ENCODE measurements at regions not wholly inside any gene's neighbourhood (a gene's known extent, or its start where the extent isn't known, plus 50 kb on each side); places are given as distances from the start of the nearest gene placed in this dataset.

- no peak overlapping the region for H3K27ac Mint-ChIP-seq
- H3K4me1 Mint-ChIP-seq: peaks cover 16% of the 10 kb centered on the region
- H3K36me3 Mint-ChIP-seq (ENCODE audit: low read depth): no peaks in the 10 kb centered on the region
- no peak overlapping the region for H3K4me3 Mint-ChIP-seq
- H3K27me3 Mint-ChIP-seq: peaks cover 13% of the 10 kb centered on the region
- intact Hi-C loops (cut with micrococcal nuclease): no loop called here
- DNase-seq: no peak
- H3K9me3 Mint-ChIP-seq: peaks cover 7% of the 10 kb centered on the region
These were observed 253.3 kb downstream of the AEBP2 start for GRCh38 chr12:19692566-19692965.

GRCh38 chr12:19694627-19695026 lies 255.3 kb downstream of the AEBP2 start:
- peaks cover 17% of the 10 kb centered on the region for H3K9me3 Mint-ChIP-seq
- intact Hi-C loops (cut with micrococcal nuclease): loop anchor here (2.0 kb wide), 1 partner anchor 16 kb away; no protein-coding TSS in a partner anchor
- H3K27ac Mint-ChIP-seq: peak overlapping the region; percentile 5

DNA sequence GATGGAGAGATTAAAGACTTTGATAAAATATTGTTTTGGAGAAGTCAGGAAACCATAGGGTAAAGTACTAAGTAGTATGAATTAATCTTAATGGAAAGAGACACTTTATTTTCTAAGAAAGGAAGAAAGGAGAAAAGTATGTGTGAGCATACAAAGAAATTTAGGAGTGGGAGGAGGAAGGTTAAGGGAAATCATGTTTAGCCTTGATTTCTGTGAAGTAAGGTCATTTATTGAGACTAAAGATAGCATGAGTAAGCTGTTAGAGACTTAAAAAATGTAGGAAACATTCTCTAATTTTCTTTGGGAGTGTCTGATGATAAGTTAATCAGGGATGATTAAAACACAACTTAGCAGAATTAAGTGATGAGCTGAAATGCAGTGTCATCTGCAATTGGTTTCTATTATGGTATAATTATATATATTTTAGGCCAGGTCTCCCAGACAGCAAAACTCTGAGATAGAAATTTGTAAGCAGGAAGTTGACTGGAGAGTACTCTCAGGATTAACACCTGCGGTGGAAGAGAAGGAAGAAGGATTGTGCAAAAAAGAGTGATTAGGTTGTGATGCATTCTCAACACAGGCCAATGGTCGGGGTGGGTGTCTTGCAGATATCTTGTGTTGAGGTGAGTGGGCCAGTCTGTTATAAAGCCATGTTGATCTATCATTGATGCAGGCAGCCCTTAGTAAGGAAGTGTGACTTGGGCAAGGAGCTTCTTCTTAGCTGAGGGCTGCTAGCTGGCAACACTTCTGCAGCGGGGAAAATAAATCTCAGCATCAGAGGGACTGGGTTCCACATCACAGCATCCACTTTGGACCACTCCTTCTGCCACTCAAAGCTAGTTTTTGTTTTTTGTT lies 256.2 kb downstream of the AEBP2 start:
- Mint-ChIP-seq H3K36me3 (ENCODE audit: low read depth) (no peaks in the 10 kb centered on the region), H3K27ac (no peak overlapping the region), H3K9me3 (peaks cover 20% of the 10 kb centered on the region), H3K27me3 (peaks cover 8% of the 10 kb centered on the region), H3K4me3 (peak overlapping the region; percentile 14), H3K4me1 (peaks cover 16% of the 10 kb centered on the region)
- intact Hi-C loops (cut with micrococcal nuclease): loop anchor here (2.0 kb wide), 1 partner anchor 17 kb away; no protein-coding TSS in a partner anchor
- DNase-seq: no peak

More at GRCh38 chr12:19694627-19695026, 255.3 kb downstream of the AEBP2 start:
- DNase-seq: no peak
- Mint-ChIP-seq H3K27me3 (peaks cover 10% of the 10 kb centered on the region), H3K4me1 (peaks cover 16% of the 10 kb centered on the region), H3K4me3 (no peak overlapping the region), H3K36me3 (ENCODE audit: low read depth) (no peaks in the 10 kb centered on the region)

GRCh38 chr12:19700969-19701368 lies 261.7 kb downstream of the AEBP2 start:
- Mint-ChIP-seq H3K27me3 (peaks cover 3% of the 10 kb centered on the region), H3K4me1 (peaks cover 2% of the 10 kb centered on the region), H3K36me3 (ENCODE audit: low read depth) (no peaks in the 10 kb centered on the region), H3K4me3 (no peak overlapping the region), H3K27ac (no peak overlapping the region), H3K9me3 (peaks cover 29% of the 10 kb centered on the region)
- intact Hi-C loops (cut with micrococcal nuclease): no loop called here
- no peak for DNase-seq

DNA sequence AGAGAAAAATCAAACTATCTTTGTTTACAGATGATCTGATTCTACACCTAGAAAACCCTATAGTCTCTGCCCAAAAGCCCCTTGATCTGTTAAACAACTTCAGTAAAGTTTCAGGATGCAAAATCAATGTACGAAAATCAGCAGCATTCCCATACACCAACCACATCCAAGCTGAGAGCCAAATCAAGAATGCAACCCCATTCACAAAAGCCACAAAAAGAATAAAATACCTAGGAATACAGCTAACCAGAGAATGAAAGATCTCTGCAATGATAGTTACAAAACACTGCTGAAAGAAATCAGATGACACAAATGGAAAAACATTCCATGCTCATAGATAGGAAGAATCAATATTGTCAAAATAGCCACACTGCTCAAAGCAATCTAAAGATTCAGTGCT lies 265.7 kb downstream of the AEBP2 start:
- Mint-ChIP-seq H3K4me3 (no peak overlapping the region), H3K9me3 (peaks cover 29% of the 10 kb centered on the region), H3K36me3 (ENCODE audit: low read depth) (no peaks in the 10 kb centered on the region), H3K27ac (no peak overlapping the region), H3K4me1 (no peaks in the 10 kb centered on the region), H3K27me3 (peaks cover 3% of the 10 kb centered on the region)
- DNase-seq: no peak
- intact Hi-C loops (cut with micrococcal nuclease): no loop called here

- no peak overlapping the region for H3K27ac Mint-ChIP-seq
- peaks cover 2% of the 10 kb centered on the region for H3K4me1 Mint-ChIP-seq
- intact Hi-C loops (cut with micrococcal nuclease): no loop called here
- H3K4me3 Mint-ChIP-seq: no peak overlapping the region
- no peaks in the 10 kb centered on the region for H3K36me3 Mint-ChIP-seq (ENCODE audit: low read depth)
- peaks cover 35% of the 10 kb centered on the region for H3K9me3 Mint-ChIP-seq
- DNase-seq: no peak
- H3K27me3 Mint-ChIP-seq: peaks cover 3% of the 10 kb centered on the region
These were observed 267.6 kb downstream of the AEBP2 start for GRCh38 chr12:19706936-19707335.

GRCh38 chr12:19707948-19708409 lies 268.7 kb downstream of the AEBP2 start:
- Mint-ChIP-seq H3K4me1 (peaks cover 3% of the 10 kb centered on the region), H3K27me3 (peaks cover under 1% of the 10 kb centered on the region), H3K27ac (no peak overlapping the region), H3K9me3 (peaks cover 37% of the 10 kb centered on the region), H3K4me3 (no peak overlapping the region), H3K36me3 (ENCODE audit: low read depth) (no peaks in the 10 kb centered on the region)
- no peak for DNase-seq
- intact Hi-C loops (cut with micrococcal nuclease): no loop called here

GRCh38 chr12:19709889-19710288 lies 270.6 kb downstream of the AEBP2 start:
- Mint-ChIP-seq H3K4me1 (peaks cover 3% of the 10 kb centered on the region), H3K36me3 (ENCODE audit: low read depth) (no peaks in the 10 kb centered on the region), H3K27ac (no peak overlapping the region), H3K27me3 (no peaks in the 10 kb centered on the region), H3K4me3 (no peak overlapping the region), H3K9me3 (peaks cover 28% of the 10 kb centered on the region)
- intact Hi-C loops (cut with micrococcal nuclease): no loop called here
- no peak for DNase-seq

DNA sequence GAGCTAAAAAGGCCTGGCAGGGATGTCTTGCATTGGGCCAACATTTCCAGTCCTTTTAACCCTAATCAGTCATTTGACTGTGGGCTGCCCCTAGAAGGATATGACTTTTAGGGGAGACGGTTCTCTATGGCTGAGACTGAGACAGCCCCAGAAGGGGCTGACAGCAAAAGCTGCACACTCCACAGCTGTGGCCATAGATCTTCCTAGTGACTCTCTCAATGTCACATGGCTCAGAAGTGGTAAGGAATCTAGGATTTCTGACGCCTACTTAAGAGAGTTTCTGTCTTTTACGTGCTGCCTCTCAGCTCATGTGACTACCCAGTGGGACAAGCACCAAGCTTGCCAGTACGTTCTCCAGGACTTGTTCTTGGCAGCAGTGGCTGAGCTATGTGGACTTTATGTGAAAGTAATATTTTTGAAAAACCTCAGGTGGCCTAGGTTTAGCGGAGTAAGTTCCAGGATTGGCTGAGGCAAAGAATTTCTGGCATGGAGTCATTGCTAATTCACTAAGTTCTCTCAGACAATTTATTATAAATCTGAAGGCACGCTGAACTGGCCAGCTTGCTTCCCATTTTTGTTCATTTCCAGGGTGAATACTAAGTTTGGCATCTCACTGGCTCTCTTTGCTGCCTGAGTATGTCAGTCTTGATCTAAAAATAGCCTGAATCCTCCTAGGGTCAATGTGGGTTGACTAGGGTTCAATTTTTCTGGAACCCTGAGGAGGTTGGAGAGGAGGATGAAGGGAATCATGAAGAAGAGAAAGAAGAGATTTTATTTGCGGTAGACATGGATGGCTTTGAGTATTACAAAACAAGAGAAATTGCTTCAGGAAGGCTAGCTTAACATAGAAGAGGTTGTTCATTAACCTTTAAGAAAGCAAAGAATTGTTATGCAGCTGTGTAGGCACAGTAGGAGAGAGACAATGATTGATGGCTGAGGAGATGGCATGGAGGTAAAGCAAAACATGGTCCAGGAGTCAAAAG lies 271.8 kb downstream of the AEBP2 start:
- no peaks in the 10 kb centered on the region for H3K27me3 Mint-ChIP-seq
- no peak overlapping the region for H3K27ac Mint-ChIP-seq
- H3K4me3 Mint-ChIP-seq: no peak overlapping the region
- peaks cover 3% of the 10 kb centered on the region for H3K4me1 Mint-ChIP-seq
- DNase-seq: no peak
- intact Hi-C loops (cut with micrococcal nuclease): no loop called here
- H3K36me3 Mint-ChIP-seq (ENCODE audit: low read depth): no peaks in the 10 kb centered on the region
- peaks cover 25% of the 10 kb centered on the region for H3K9me3 Mint-ChIP-seq

DNA sequence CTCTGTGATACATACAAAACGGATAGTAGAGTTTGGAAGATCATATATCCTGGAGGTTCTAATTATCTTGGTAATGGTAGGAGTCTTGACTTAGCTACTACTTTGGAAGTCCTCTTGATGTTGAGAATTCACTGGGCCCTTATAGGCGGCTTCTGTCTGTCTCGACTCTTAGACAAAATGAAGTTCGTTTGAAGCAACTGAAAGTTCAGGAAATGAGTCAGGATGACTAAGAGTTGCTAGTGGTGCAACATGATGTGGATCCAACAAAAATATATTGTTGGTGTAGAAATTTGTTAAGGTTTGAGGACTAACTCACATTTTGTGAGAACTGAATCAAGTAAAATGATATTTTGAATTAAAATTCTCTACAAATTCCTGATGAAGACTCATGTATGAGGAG lies 272.7 kb downstream of the AEBP2 start:
- intact Hi-C loops (cut with micrococcal nuclease): no loop called here
- peaks cover 20% of the 10 kb centered on the region for H3K9me3 Mint-ChIP-seq
- no peak overlapping the region for H3K27ac Mint-ChIP-seq
- H3K27me3 Mint-ChIP-seq: no peaks in the 10 kb centered on the region
- H3K4me3 Mint-ChIP-seq: no peak overlapping the region
- no peaks in the 10 kb centered on the region for H3K36me3 Mint-ChIP-seq (ENCODE audit: low read depth)
- no peak for DNase-seq
- peaks cover 3% of the 10 kb centered on the region for H3K4me1 Mint-ChIP-seq

GRCh38 chr12:19718401-19718800 lies 279.1 kb downstream of the AEBP2 start:
- intact Hi-C loops (cut with micrococcal nuclease): no loop called here
- H3K36me3 Mint-ChIP-seq (ENCODE audit: low read depth): no peaks in the 10 kb centered on the region
- H3K27ac Mint-ChIP-seq: no peak overlapping the region
- no peaks in the 10 kb centered on the region for H3K27me3 Mint-ChIP-seq
- DNase-seq: no peak
- no peaks in the 10 kb centered on the region for H3K4me1 Mint-ChIP-seq
- H3K9me3 Mint-ChIP-seq: peaks cover 8% of the 10 kb centered on the region
- no peak overlapping the region for H3K4me3 Mint-ChIP-seq

GRCh38 chr12:19719672-19720071 lies 280.4 kb downstream of the AEBP2 start:
- H3K27ac Mint-ChIP-seq: no peak overlapping the region
- no peaks in the 10 kb centered on the region for H3K4me1 Mint-ChIP-seq
- no peaks in the 10 kb centered on the region for H3K36me3 Mint-ChIP-seq (ENCODE audit: low read depth)
- no peak overlapping the region for H3K4me3 Mint-ChIP-seq
- H3K27me3 Mint-ChIP-seq: no peaks in the 10 kb centered on the region
- DNase-seq: no peak
- peaks cover 13% of the 10 kb centered on the region for H3K9me3 Mint-ChIP-seq
- intact Hi-C loops (cut with micrococcal nuclease): no loop called here

DNA sequence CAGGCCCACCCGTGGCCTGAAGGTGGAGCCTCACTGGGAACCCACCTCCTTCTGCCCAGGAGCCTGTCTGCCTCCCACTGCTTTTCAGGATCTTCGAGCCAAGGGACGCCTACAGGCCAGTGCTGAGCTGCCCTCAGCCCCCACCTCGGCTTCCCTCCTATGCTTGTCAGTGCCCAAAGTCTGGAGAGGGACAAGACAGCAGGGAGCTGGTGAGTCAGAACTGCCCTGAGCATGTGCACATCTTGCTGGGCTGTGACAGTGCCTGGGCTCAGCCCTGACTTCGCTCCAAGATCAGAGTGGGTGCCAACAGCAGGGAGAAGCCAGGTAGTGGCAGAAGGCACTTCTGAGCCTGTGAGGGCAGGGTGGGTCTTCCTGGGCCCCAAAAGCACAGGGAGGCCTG lies 286.8 kb downstream of the AEBP2 start:
- no peak for DNase-seq
- no peaks in the 10 kb centered on the region for H3K27me3 Mint-ChIP-seq
- H3K36me3 Mint-ChIP-seq (ENCODE audit: low read depth): no peaks in the 10 kb centered on the region
- no peak overlapping the region for H3K4me3 Mint-ChIP-seq
- peaks cover 14% of the 10 kb centered on the region for H3K9me3 Mint-ChIP-seq
- no peak overlapping the region for H3K27ac Mint-ChIP-seq
- no peaks in the 10 kb centered on the region for H3K4me1 Mint-ChIP-seq
- intact Hi-C loops (cut with micrococcal nuclease): no loop called here

DNA sequence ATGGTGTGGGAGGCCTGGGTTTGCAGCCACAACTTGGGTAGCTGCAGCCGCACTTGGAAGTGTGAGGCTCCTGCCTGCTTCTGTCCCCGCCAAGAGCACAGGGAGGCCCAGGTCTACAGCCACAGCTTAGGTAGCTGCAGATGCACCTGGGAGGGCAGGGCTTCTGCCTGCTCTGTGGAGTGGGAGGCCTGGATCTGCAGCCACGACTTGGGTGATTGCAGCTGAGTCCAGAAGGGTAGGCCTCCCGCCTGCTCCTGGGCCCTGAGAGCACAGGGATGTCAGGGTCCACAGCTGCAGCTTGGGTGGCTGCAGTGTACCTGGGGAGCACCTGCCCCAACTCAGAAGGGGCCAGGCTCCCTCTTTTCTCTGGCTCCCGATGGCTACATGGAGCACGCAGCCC lies 287.3 kb downstream of the AEBP2 start:
- DNase-seq: no peak
- intact Hi-C loops (cut with micrococcal nuclease): no loop called here
- H3K27ac Mint-ChIP-seq: no peak overlapping the region
- no peaks in the 10 kb centered on the region for H3K36me3 Mint-ChIP-seq (ENCODE audit: low read depth)
- H3K9me3 Mint-ChIP-seq: peaks cover 14% of the 10 kb centered on the region
- H3K4me3 Mint-ChIP-seq: no peak overlapping the region
- no peaks in the 10 kb centered on the region for H3K27me3 Mint-ChIP-seq
- H3K4me1 Mint-ChIP-seq: no peaks in the 10 kb centered on the region
